ENCODE measurements at regions not wholly inside any gene's neighbourhood (a gene's known extent, or its start where the extent isn't known, plus 50 kb on each side); places are given as distances from the start of the nearest gene placed in this dataset.

DNA sequence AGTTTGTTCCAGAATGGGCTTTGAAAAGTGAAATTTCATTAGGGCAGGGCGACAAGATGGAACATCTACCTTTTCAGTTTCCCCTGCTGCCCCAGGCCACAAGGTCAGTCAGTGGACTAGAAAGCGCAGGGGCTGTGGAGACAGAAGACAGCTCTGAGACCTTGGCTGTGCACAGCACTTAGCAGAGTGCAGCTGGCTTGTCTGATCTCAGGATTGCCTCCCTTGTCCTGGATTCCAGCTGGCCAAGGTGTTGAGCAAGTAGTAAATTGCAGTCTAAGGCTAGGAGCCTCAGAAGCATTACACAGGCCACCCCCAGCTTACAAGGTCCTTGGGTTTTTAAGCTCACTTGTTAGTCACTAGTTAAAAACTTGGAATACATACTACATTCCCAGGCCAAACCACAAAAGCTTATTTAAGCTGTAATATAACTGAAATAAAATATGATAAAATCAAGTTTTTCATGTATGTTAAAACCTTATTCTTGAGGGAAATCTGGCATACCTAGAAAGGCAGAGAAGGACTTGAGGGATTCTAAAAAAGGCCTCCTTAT lies 67.3 kb upstream of the NPY start:
- no peaks in the 10 kb centered on the region for H3K27me3 Mint-ChIP-seq (ENCODE audit: low read depth)
- H3K9me3 Mint-ChIP-seq, result no peaks in the 10 kb centered on the region
- no peak for ATAC-seq
- H3K36me3 Mint-ChIP-seq (ENCODE audit: insufficient read depth), result no peaks in the 10 kb centered on the region
- H3K4me1 Mint-ChIP-seq (ENCODE audit: low read depth), result peaks cover 3% of the 10 kb centered on the region
- no peak for DNase-seq
- no peak overlapping the region for H3K4me3 Mint-ChIP-seq

DNA sequence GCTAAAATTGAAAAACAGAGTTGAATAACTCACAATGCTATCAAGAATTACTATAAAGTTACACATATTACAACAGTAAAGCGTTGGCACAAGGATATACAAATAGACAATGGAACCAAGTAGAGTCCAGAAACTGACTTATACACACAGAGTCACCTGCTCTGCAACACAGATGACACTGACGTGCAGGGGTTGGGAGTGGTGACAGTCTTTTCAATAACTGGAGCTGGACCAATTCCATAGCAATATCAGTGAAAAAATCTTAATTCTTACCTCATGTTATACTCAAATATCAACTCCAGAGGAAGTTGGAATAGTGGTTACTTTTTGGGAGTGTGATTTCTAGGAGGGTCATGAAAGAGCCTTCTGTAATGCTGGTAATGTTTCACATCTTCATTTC lies 62.5 kb upstream of the NPY start:
- Mint-ChIP-seq H3K36me3 (ENCODE audit: insufficient read depth) (no peaks in the 10 kb centered on the region), H3K4me3 (no peak overlapping the region), H3K9me3 (peaks cover 13% of the 10 kb centered on the region), H3K27me3 (ENCODE audit: low read depth) (no peaks in the 10 kb centered on the region), H3K4me1 (ENCODE audit: low read depth) (peaks cover 6% of the 10 kb centered on the region)
- ATAC-seq (no peak), DNase-seq (no peak)

DNA sequence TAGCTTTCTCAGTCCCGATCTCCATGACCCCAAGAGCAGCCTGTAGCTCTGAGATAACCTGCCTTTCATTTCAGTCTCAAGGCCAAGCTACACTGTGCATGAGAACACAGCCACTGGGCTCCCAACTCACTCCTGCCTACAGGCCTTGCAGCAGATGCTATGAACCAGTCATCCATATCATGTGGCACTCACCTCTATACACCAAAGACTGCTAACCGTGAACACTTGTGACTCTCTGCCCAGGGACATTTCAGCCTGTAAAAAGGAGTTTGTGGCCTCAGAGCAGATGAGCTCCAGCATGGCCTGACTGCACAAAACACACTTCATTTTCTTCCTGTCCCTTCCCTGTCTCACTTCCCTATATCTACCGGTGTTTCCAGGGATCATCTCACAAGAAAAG lies 56.9 kb upstream of the NPY start:
- Mint-ChIP-seq H3K9me3 (peaks cover 13% of the 10 kb centered on the region), H3K36me3 (ENCODE audit: insufficient read depth) (no peaks in the 10 kb centered on the region), H3K27me3 (ENCODE audit: low read depth) (no peaks in the 10 kb centered on the region), H3K4me3 (no peak overlapping the region), H3K4me1 (ENCODE audit: low read depth) (peaks cover 26% of the 10 kb centered on the region)
- peak; percentile 25 to 65 for ATAC-seq
- no peak for DNase-seq

DNA sequence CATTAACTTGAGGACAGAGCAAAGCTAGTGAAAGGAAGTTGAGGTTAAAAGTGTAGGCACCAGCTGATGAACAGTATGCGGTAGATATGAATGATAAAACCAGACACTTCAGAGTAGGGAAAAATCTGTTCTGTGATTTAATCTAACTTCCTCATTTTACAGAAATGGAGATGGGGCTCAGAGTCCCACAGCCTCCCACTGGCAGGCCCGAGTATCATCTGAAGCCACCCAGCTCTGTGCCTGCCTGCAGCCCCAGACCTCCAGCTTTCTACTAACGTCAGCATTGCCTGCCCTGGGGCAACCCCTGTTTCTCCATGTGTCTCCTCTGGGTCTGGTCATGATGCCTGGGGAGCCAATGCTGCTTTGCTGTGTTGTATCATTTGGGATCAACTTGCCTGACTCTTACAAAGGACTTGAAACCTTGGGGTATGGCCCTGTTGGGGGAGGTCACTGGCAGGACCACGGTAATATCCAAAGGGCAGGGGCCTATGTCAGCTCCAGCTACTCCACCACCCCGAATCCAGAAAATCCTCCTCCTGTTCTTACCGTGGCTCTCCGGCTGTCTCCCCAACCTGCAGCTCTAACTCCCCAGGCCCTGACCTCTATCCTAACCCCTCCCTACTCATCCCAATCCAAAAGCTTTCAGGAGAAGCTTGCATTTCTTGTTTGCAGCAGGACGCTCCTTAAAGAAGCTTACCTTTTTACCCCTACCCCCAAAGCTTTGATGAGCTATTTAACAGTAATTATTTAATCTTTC lies 56.2 kb upstream of the NPY start:
- ATAC-seq, result peak; percentile 41 to 74
- no peaks in the 10 kb centered on the region for H3K36me3 Mint-ChIP-seq (ENCODE audit: insufficient read depth)

DNA sequence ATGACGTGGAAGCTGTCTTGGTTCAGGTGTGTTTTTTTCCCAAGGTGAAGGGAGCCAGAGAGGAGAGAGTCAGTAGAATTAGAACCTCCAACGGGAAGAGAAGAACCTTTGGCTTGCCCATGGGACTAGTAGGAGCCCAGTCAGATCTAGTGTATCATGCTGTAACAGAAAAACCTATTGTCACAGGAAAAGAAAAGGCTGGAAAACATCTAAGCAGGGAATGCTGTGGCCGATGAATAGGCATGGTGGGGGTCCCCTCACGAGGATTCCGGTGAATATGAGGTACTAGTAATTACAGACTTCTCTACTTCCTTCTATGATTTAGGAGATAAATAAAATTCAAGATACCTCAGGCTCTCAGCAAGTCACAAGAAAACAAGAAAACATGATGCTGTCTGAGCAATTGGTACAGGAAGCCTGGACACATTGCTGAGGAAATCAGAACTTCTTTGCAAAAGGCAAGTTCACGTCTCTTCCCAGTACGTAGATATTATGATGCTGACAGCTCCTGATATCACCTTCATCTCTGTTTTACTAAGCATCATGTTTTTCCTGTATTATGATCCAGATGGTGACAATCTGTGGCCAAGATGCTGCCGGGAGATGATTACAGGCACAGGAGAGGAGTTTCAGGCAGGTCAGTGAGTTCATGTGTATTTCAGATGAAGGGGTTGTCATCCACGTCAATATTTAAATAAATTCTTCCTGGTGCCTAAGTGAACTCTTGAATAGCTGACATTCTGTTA lies 54.3 kb upstream of the NPY start:
- no peaks in the 10 kb centered on the region for H3K9me3 Mint-ChIP-seq
- peaks cover 2% of the 10 kb centered on the region for H3K27me3 Mint-ChIP-seq (ENCODE audit: low read depth)
- no peak overlapping the region for H3K4me3 Mint-ChIP-seq
- H3K36me3 Mint-ChIP-seq (ENCODE audit: insufficient read depth), result no peaks in the 10 kb centered on the region
- H3K4me1 Mint-ChIP-seq (ENCODE audit: low read depth), result peaks cover 26% of the 10 kb centered on the region
- DNase-seq, result no peak
- no peak for ATAC-seq

More for the DNA sequence above, 56.2 kb upstream of the NPY start:
- peaks cover 13% of the 10 kb centered on the region for H3K9me3 Mint-ChIP-seq
- H3K4me1 Mint-ChIP-seq (ENCODE audit: low read depth), result peaks cover 26% of the 10 kb centered on the region
- no peak overlapping the region for H3K4me3 Mint-ChIP-seq
- H3K27me3 Mint-ChIP-seq (ENCODE audit: low read depth), result no peaks in the 10 kb centered on the region
- no peak for DNase-seq

DNA sequence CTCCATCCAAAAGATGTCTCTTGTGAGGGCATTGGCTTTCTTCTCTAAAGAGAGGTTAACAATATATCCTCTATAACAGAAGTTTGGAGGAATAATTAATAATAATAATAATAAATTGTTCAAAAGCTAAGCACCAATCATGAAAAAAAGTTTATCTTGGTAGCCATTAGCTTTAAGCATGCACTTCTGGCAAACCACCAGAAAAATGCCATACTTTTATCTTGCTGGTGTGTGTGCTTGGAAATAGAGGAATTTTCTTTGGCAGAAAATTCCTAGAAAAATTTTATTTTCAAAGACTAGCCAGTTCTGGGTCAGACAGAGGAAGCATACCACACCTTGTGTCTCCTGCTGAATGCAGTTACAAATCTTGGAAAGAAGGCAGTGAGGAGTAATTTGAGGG lies 52.5 kb upstream of the NPY start:
- no peak for DNase-seq
- ATAC-seq, result no peak
- H3K4me1 Mint-ChIP-seq (ENCODE audit: low read depth), result peaks cover 23% of the 10 kb centered on the region
- no peaks in the 10 kb centered on the region for H3K36me3 Mint-ChIP-seq (ENCODE audit: insufficient read depth)
- H3K9me3 Mint-ChIP-seq, result no peaks in the 10 kb centered on the region
- no peak overlapping the region for H3K4me3 Mint-ChIP-seq
- H3K27me3 Mint-ChIP-seq (ENCODE audit: low read depth), result peaks cover 2% of the 10 kb centered on the region

DNA sequence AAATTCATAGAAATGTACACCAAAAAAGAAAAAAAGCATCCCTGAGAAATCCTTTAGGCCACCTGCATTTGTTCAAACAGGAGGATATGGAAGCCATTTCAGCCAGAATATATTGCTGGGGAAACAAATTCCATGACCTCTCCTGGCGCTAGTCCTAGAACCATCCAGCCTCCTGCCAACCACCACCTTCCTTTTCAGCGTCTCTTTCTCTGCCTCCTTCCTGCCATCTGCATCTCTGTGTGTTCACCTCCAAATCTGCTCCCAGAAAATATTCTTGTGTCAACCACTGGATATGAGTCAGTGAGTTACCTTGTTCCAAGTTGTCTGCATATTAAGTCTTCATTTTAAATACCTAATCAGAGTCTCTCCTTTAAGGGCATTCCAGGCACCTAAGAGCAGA lies 50.6 kb upstream of the NPY start:
- Mint-ChIP-seq H3K27me3 (ENCODE audit: low read depth) (peaks cover 6% of the 10 kb centered on the region), H3K4me3 (no peak overlapping the region), H3K9me3 (no peaks in the 10 kb centered on the region), H3K4me1 (ENCODE audit: low read depth) (peaks cover 5% of the 10 kb centered on the region), H3K36me3 (ENCODE audit: insufficient read depth) (no peaks in the 10 kb centered on the region)
- DNase-seq (no peak), ATAC-seq (no peak)

All from activated T-cell treated with anti-CD3 and anti-CD28 coated beads, Interleukin-2, amount 50 U/mL, for 4 hours (primary cell).